ENCODE measurements at regions not wholly inside any gene's neighbourhood (a gene's known extent, or its start where the extent isn't known, plus 50 kb on each side); places are given as distances from the start of the nearest gene placed in this dataset.

DNA sequence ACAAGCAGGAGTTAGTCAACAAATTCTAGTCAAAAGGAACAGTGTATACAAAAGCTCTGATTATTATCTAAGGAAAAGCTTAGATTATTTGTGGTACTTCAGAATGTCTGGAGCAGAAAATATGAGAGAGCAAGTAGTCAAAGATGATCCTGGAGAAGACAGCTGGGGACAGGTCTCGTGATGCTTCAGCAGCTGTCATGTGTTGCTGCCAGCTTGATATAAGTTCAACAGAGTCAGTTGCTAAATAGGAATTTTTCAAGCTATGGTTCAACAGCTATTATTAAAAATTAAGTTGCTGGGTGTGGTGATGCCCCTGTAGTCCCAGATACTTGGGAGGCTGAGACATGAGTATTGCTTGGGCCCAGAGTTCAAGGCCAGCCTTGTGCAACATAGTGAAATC, 240.0 kb upstream of the RHOBTB1 start:
- TF ChIP-seq POLR2A (IDR thresholded peaks at IDR 0.05) = no peak
- TF ChIP-seq, protein P1, sequence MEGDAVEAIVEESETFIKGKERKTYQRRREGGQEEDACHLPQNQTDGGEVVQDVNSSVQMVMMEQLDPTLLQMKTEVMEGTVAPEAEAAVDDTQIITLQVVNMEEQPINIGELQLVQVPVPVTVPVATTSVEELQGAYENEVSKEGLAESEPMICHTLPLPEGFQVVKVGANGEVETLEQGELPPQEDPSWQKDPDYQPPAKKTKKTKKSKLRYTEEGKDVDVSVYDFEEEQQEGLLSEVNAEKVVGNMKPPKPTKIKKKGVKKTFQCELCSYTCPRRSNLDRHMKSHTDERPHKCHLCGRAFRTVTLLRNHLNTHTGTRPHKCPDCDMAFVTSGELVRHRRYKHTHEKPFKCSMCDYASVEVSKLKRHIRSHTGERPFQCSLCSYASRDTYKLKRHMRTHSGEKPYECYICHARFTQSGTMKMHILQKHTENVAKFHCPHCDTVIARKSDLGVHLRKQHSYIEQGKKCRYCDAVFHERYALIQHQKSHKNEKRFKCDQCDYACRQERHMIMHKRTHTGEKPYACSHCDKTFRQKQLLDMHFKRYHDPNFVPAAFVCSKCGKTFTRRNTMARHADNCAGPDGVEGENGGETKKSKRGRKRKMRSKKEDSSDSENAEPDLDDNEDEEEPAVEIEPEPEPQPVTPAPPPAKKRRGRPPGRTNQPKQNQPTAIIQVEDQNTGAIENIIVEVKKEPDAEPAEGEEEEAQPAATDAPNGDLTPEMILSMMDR (IDR thresholded peaks at IDR 0.05) = no peak

Data from prostate gland (tissue), 2 donors.